ENCODE measurements at regions not wholly inside any gene's neighbourhood (a gene's known extent, or its start where the extent isn't known, plus 50 kb on each side); places are given as distances from the start of the nearest gene placed in this dataset.

- no peaks in the 10 kb centered on the region for H3K79me2 ChIP-seq (ENCODE audit: insufficient read depth, low read length)
- no peak overlapping the region for H3K9ac ChIP-seq (ENCODE audit: low read depth, low read length, poor library complexity, severe bottlenecking)
- TF ChIP-seq, protein P1, sequence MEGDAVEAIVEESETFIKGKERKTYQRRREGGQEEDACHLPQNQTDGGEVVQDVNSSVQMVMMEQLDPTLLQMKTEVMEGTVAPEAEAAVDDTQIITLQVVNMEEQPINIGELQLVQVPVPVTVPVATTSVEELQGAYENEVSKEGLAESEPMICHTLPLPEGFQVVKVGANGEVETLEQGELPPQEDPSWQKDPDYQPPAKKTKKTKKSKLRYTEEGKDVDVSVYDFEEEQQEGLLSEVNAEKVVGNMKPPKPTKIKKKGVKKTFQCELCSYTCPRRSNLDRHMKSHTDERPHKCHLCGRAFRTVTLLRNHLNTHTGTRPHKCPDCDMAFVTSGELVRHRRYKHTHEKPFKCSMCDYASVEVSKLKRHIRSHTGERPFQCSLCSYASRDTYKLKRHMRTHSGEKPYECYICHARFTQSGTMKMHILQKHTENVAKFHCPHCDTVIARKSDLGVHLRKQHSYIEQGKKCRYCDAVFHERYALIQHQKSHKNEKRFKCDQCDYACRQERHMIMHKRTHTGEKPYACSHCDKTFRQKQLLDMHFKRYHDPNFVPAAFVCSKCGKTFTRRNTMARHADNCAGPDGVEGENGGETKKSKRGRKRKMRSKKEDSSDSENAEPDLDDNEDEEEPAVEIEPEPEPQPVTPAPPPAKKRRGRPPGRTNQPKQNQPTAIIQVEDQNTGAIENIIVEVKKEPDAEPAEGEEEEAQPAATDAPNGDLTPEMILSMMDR (conservative IDR thresholded peaks at IDR 0.05; ENCODE audit: low read length): no peak
- no peak for TF ChIP-seq EZH2phosphoT487 (IDR thresholded peaks at IDR 0.05; ENCODE audit: borderline replicate concordance)
- H3K9me2 ChIP-seq (replicated peaks; ENCODE audit: low read depth, low read length): no peaks in the 10 kb centered on the region
- H3K4me3 ChIP-seq (ENCODE audit: low read length, poor library complexity, severe bottlenecking): no peak overlapping the region
- H3K4me1 ChIP-seq (ENCODE audit: insufficient read depth, low read length, poor library complexity, severe bottlenecking): no peaks in the 10 kb centered on the region
- no peaks in the 10 kb centered on the region for H4K20me1 ChIP-seq (ENCODE audit: insufficient read depth, low read length, poor library complexity, severe bottlenecking)
- H3K27me3 ChIP-seq (ENCODE audit: insufficient read depth, low read length, poor library complexity, severe bottlenecking): no peaks in the 10 kb centered on the region
- no peaks in the 10 kb centered on the region for H3F3A ChIP-seq (ENCODE audit: low read depth)
- no peak overlapping the region for H2AFZ ChIP-seq (ENCODE audit: low read length)
- H3K4me2 ChIP-seq (ENCODE audit: low read depth, low read length, poor library complexity, severe bottlenecking): no peak overlapping the region
- H3K36me3 ChIP-seq (ENCODE audit: insufficient read depth, low read length): no peaks in the 10 kb centered on the region
- no peaks in the 10 kb centered on the region; the same call in 1 of the 2 replicates for H3K9me3 ChIP-seq (ENCODE audit: insufficient read depth, low read depth, low read length)
These were observed 979.9 kb downstream of the TYW1 start for GRCh38 chr7:67976490-67976889.

GRCh38 chr7:67983486-67983885, 986.9 kb downstream of the TYW1 start:
- Histone ChIP-seq H3K36me3 (ENCODE audit: insufficient read depth, low read length) (no peaks in the 10 kb centered on the region), H3K27me3 (ENCODE audit: insufficient read depth, low read length, poor library complexity, severe bottlenecking) (no peaks in the 10 kb centered on the region), H4K20me1 (ENCODE audit: insufficient read depth, low read length, poor library complexity, severe bottlenecking) (no peaks in the 10 kb centered on the region), H3K9me3 (ENCODE audit: insufficient read depth, low read depth, low read length) (peaks cover 3% of the 10 kb centered on the region; the same call in 1 of the 2 replicates), H2AFZ (ENCODE audit: low read length) (no peak overlapping the region), H3K9ac (ENCODE audit: low read depth, low read length, poor library complexity, severe bottlenecking) (no peak overlapping the region), H3K4me2 (ENCODE audit: low read depth, low read length, poor library complexity, severe bottlenecking) (no peak overlapping the region), H3K4me3 (ENCODE audit: low read length, poor library complexity, severe bottlenecking) (no peak overlapping the region), H3F3A (ENCODE audit: low read depth) (no peaks in the 10 kb centered on the region), H3K9me2 (replicated peaks; ENCODE audit: low read depth, low read length) (no peaks in the 10 kb centered on the region), H3K79me2 (ENCODE audit: insufficient read depth, low read length) (no peaks in the 10 kb centered on the region), H3K4me1 (ENCODE audit: insufficient read depth, low read length, poor library complexity, severe bottlenecking) (no peaks in the 10 kb centered on the region)
- TF ChIP-seq EZH2phosphoT487 (IDR thresholded peaks at IDR 0.05; ENCODE audit: borderline replicate concordance): no peak
- TF ChIP-seq, protein P1 (conservative IDR thresholded peaks at IDR 0.05; ENCODE audit: low read length): no peak

- Histone ChIP-seq H3K4me2 (ENCODE audit: low read depth, low read length, poor library complexity, severe bottlenecking) (no peak overlapping the region), H4K20me1 (ENCODE audit: insufficient read depth, low read length, poor library complexity, severe bottlenecking) (no peaks in the 10 kb centered on the region), H3F3A (ENCODE audit: low read depth) (no peaks in the 10 kb centered on the region), H3K4me1 (ENCODE audit: insufficient read depth, low read length, poor library complexity, severe bottlenecking) (no peaks in the 10 kb centered on the region), H3K36me3 (ENCODE audit: insufficient read depth, low read length) (no peaks in the 10 kb centered on the region), H3K9ac (ENCODE audit: low read depth, low read length, poor library complexity, severe bottlenecking) (no peak overlapping the region), H2AFZ (ENCODE audit: low read length) (no peak overlapping the region), H3K27me3 (ENCODE audit: insufficient read depth, low read length, poor library complexity, severe bottlenecking) (no peaks in the 10 kb centered on the region), H3K9me3 (ENCODE audit: insufficient read depth, low read depth, low read length) (peaks cover 6% of the 10 kb centered on the region; the same call in 1 of the 2 replicates), H3K79me2 (ENCODE audit: insufficient read depth, low read length) (no peaks in the 10 kb centered on the region), H3K4me3 (ENCODE audit: low read length, poor library complexity, severe bottlenecking) (no peak overlapping the region), H3K9me2 (replicated peaks; ENCODE audit: low read depth, low read length) (no peaks in the 10 kb centered on the region)
- TF ChIP-seq EZH2phosphoT487 (IDR thresholded peaks at IDR 0.05; ENCODE audit: borderline replicate concordance): no peak
- TF ChIP-seq, protein P1 (conservative IDR thresholded peaks at IDR 0.05; ENCODE audit: low read length): no peak
These were observed 987.7 kb downstream of the TYW1 start for GRCh38 chr7:67984326-67984725.
